ENCODE measurements at regions not wholly inside any gene's neighbourhood (a gene's known extent, or its start where the extent isn't known, plus 50 kb on each side); places are given as distances from the start of the nearest gene placed in this dataset.

- DNase-seq, result no peak
- TF ChIP-seq GATA1 (IDR thresholded peaks at IDR 0.05; ENCODE audit: low read depth, low read length) (no peak), POLR2A (IDR thresholded peaks at IDR 0.05; ENCODE audit: low read length) (no peak)
Measured at GRCh38 chr12:88328090-88328489, 186.0 kb downstream of the TMTC3 start.

GRCh38 chr12:88329833-88330232 is 187.7 kb downstream of the TMTC3 start:
- DNase-seq, result no peak
- TF ChIP-seq POLR2A (IDR thresholded peaks at IDR 0.05; ENCODE audit: low read length) (no peak), GATA1 (IDR thresholded peaks at IDR 0.05; ENCODE audit: low read depth, low read length) (no peak)

- no peak for TF ChIP-seq POLR2A (IDR thresholded peaks at IDR 0.05; ENCODE audit: low read length)
- TF ChIP-seq GATA1 (IDR thresholded peaks at IDR 0.05; ENCODE audit: low read depth, low read length), result no peak
- DNase-seq, result no peak
Measured at GRCh38 chr12:88334271-88334670, 192.2 kb downstream of the TMTC3 start.

- DNase-seq, result no peak
- TF ChIP-seq GATA1 (IDR thresholded peaks at IDR 0.05; ENCODE audit: low read depth, low read length), result no peak
- no peak for TF ChIP-seq POLR2A (IDR thresholded peaks at IDR 0.05; ENCODE audit: low read length)
Measured at GRCh38 chr12:88336076-88336739, 194.1 kb downstream of the TMTC3 start.

- DNase-seq, result no peak
- TF ChIP-seq GATA1 (IDR thresholded peaks at IDR 0.05; ENCODE audit: low read depth, low read length) (no peak), POLR2A (IDR thresholded peaks at IDR 0.05; ENCODE audit: low read length) (no peak)
Measured at GRCh38 chr12:88338486-88338885, 196.4 kb downstream of the TMTC3 start.

GRCh38 chr12:88339254-88339949 is 197.3 kb downstream of the TMTC3 start:
- DNase-seq, result no peak
- TF ChIP-seq POLR2A (IDR thresholded peaks at IDR 0.05; ENCODE audit: low read length) (no peak), GATA1 (IDR thresholded peaks at IDR 0.05; ENCODE audit: low read depth, low read length) (no peak)

- TF ChIP-seq POLR2A (IDR thresholded peaks at IDR 0.05; ENCODE audit: low read length) (no peak), GATA1 (IDR thresholded peaks at IDR 0.05; ENCODE audit: low read depth, low read length) (no peak)
- no peak for DNase-seq
Measured at GRCh38 chr12:88339966-88340365, 197.9 kb downstream of the TMTC3 start.

GRCh38 chr12:88342251-88342806 is 200.2 kb downstream of the TMTC3 start:
- TF ChIP-seq POLR2A (IDR thresholded peaks at IDR 0.05; ENCODE audit: low read length), result no peak
- no peak for TF ChIP-seq GATA1 (IDR thresholded peaks at IDR 0.05; ENCODE audit: low read depth, low read length)
- no peak for DNase-seq

GRCh38 chr12:88351146-88351545 is 209.0 kb downstream of the TMTC3 start:
- TF ChIP-seq GATA1 (IDR thresholded peaks at IDR 0.05; ENCODE audit: low read depth, low read length) (no peak), POLR2A (IDR thresholded peaks at IDR 0.05; ENCODE audit: low read length) (no peak)
- no peak for DNase-seq

GRCh38 chr12:88354691-88355090 is 212.6 kb downstream of the TMTC3 start:
- DNase-seq, result no peak
- TF ChIP-seq POLR2A (IDR thresholded peaks at IDR 0.05; ENCODE audit: low read length) (no peak), GATA1 (IDR thresholded peaks at IDR 0.05; ENCODE audit: low read depth, low read length) (no peak)

- no peak for TF ChIP-seq GATA1 (IDR thresholded peaks at IDR 0.05; ENCODE audit: low read depth, low read length)
- TF ChIP-seq POLR2A (IDR thresholded peaks at IDR 0.05; ENCODE audit: low read length), result no peak
- DNase-seq, result no peak
Measured at GRCh38 chr12:88360343-88360742, 218.2 kb downstream of the TMTC3 start.

GRCh38 chr12:88361493-88361892 is 218.8 kb downstream of the KITLG start:
- DNase-seq, result no peak
- TF ChIP-seq GATA1 (IDR thresholded peaks at IDR 0.05; ENCODE audit: low read depth, low read length) (no peak), POLR2A (IDR thresholded peaks at IDR 0.05; ENCODE audit: low read length) (no peak)

- no peak for DNase-seq
- TF ChIP-seq GATA1 (IDR thresholded peaks at IDR 0.05; ENCODE audit: low read depth, low read length) (no peak), POLR2A (IDR thresholded peaks at IDR 0.05; ENCODE audit: low read length) (no peak)
Measured at GRCh38 chr12:88362439-88362838, 217.8 kb downstream of the KITLG start.

- TF ChIP-seq GATA1 (IDR thresholded peaks at IDR 0.05; ENCODE audit: low read depth, low read length), result no peak
- no peak for TF ChIP-seq POLR2A (IDR thresholded peaks at IDR 0.05; ENCODE audit: low read length)
- no peak for DNase-seq
Measured at GRCh38 chr12:88365403-88365802, 214.9 kb downstream of the KITLG start.

- DNase-seq, result no peak
- TF ChIP-seq POLR2A (IDR thresholded peaks at IDR 0.05; ENCODE audit: low read length), result no peak
- TF ChIP-seq GATA1 (IDR thresholded peaks at IDR 0.05; ENCODE audit: low read depth, low read length), result no peak
Measured at GRCh38 chr12:88366101-88366500, 214.2 kb downstream of the KITLG start.

Measured in erythroblast (primary cell).